Panc1 (cell line): ENCODE measurements at regions not wholly inside any gene's neighbourhood (a gene's known extent, or its start where the extent isn't known, plus 50 kb on each side); places are given as distances from the start of the nearest gene placed in this dataset.

Experiments
- CTCF ChIP-seq: fragments of 450-650 bp; IDR thresholded peaks from 2 replicates; pipeline ENCODE4 v1.5.1; 2017; ENCODE audit warnings: mild to moderate bottlenecking
- POLR2AphosphoS5 ChIP-seq: IDR thresholded peaks from 2 replicates; pipeline ENCODE4 v1.6.1; 2012; ENCODE audit warnings: mild to moderate bottlenecking, low read depth, low read length, moderate library complexity
- SIN3A ChIP-seq: IDR thresholded peaks from 2 replicates; pipeline ENCODE4 v1.6.1; 2012; ENCODE audit warnings: low read depth, mild to moderate bottlenecking, low read length, moderate library complexity, borderline replicate concordance; ENCODE audit not compliant: insufficient read depth

- no peak for TF ChIP-seq CTCF
- TF ChIP-seq POLR2AphosphoS5 = no peak
- no peak for TF ChIP-seq SIN3A
Measured at GRCh38 chr3:165378761-165379160, 182.6 kb upstream of the SLITRK3 start.
